CD14-positive monocyte (primary cell): ENCODE measurements at regions not wholly inside any gene's neighbourhood (a gene's known extent, or its start where the extent isn't known, plus 50 kb on each side); places are given as distances from the start of the nearest gene placed in this dataset.

Experiments
- DNase-seq, 3 donors: peaks; one replicate each; pipeline ENCODE4 v3.0.0-alpha.2; 2011 to 2022
- H2AFZ ChIP-seq: 2 replicates; pipeline ENCODE4 v1.6.0; 2012; ENCODE audit warnings: mild to moderate bottlenecking, low read depth, low read length, inconsistent platforms; ENCODE audit not compliant: insufficient read depth, poor library complexity, severe bottlenecking
- H3K27ac ChIP-seq, 2 donors: 1 replicate in 1 of 2; 2 replicates in 1 of 2; pipeline ENCODE4 v1.5.1; 2012 to 2013; ENCODE audit warnings: low read length in 2 of 2, control low read depth in 1 of 2, inconsistent platforms in 1 of 2, low read depth in 1 of 2, mild to moderate bottlenecking in 1 of 2
- H3K27me3 ChIP-seq, 2 donors: one replicate each; pipeline versions ENCODE4 v1.6.0 to v1.6.1; 2011 to 2013; ENCODE audit warnings: low read length in 2 of 2; ENCODE audit not compliant: control insufficient read depth in 2 of 2, insufficient read depth in 2 of 2
- H3K36me3 ChIP-seq, 2 donors: replicated peaks in 1 of 2; 1 replicate in 1 of 2; 2 replicates in 1 of 2; pipeline versions ENCODE4 v1.5.1 to v1.6.1; 2012 to 2013; ENCODE audit warnings: low read length in 2 of 2, control low read depth in 1 of 2, inconsistent platforms in 1 of 2, mild to moderate bottlenecking in 1 of 2; ENCODE audit not compliant: insufficient read depth in 2 of 2, control insufficient read depth in 1 of 2
- H3K4me1 ChIP-seq, 2 donors: 1 replicate in 1 of 2; 2 replicates in 1 of 2; pipeline versions ENCODE4 v1.5.1 to v1.6.1; 2012 to 2013; ENCODE audit warnings: low read length in 2 of 2, control low read depth in 1 of 2, inconsistent platforms in 1 of 2, mild to moderate bottlenecking in 1 of 2, moderate library complexity in 1 of 2; ENCODE audit not compliant: insufficient read depth in 2 of 2, control insufficient read depth in 1 of 2
- H3K4me2 ChIP-seq: replicated peaks from 2 replicates; pipeline ENCODE3; 2012; ENCODE audit warnings: low read length, moderate library complexity, mild to moderate bottlenecking; ENCODE audit not compliant: poor library complexity, severe bottlenecking; ENCODE audit errors: extremely low read depth
- H3K4me3 ChIP-seq, 3 experiments: fragments of 200-600 bp in 1 of 3; sonication (generic) in 1 of 3; replicated peaks in 1 of 3; 1 replicate in 2 of 3; 2 replicates in 1 of 3; pipeline ENCODE4 v1.5.1; 2011 to 2013; ENCODE audit warnings: low read length in 3 of 3, mild to moderate bottlenecking in 3 of 3, control low read depth in 2 of 3, low read depth in 2 of 3, inconsistent platforms in 1 of 3, moderate library complexity in 1 of 3
- H3K79me2 ChIP-seq: 2 replicates; pipeline ENCODE4 v1.6.0; 2012; ENCODE audit warnings: mild to moderate bottlenecking, control low read depth, inconsistent platforms, low read length, moderate library complexity; ENCODE audit not compliant: insufficient read depth
- H3K9ac ChIP-seq: 2 replicates; pipeline ENCODE4 v1.6.0; 2017; ENCODE audit warnings: low read length, mild to moderate bottlenecking; ENCODE audit not compliant: insufficient read depth, poor library complexity, severe bottlenecking
- H3K9me3 ChIP-seq, 2 donors: replicated peaks in 1 of 2; 1 replicate in 1 of 2; 2 replicates in 1 of 2; pipeline versions ENCODE4 v1.5.1 to v1.6.1; 2012 to 2013; ENCODE audit warnings: low read length in 2 of 2, control low read depth in 1 of 2; ENCODE audit not compliant: control insufficient read depth in 1 of 2, insufficient read depth in 1 of 2
- H4K20me1 ChIP-seq: 2 replicates; pipeline ENCODE4 v1.6.0; 2012; ENCODE audit warnings: mild to moderate bottlenecking, low read length, control low read depth, moderate library complexity; ENCODE audit not compliant: insufficient read depth
- H3K27ac Mint-ChIP-seq, 7 donors: one replicate each; pipeline ENCODE4 v1.8.0; 2020; ENCODE audit warnings: mild to moderate bottlenecking in 7 of 7, mixed read lengths in 7 of 7, moderate library complexity in 6 of 7, inconsistent platforms in 2 of 7
- H3K27me3 Mint-ChIP-seq, 3 donors: one replicate each; pipeline ENCODE4 v1.8.0; 2021 to 2022; ENCODE audit warnings: low read depth in 3 of 3, mild to moderate bottlenecking in 3 of 3, mixed read lengths in 3 of 3, moderate library complexity in 3 of 3, inconsistent platforms in 1 of 3
- H3K36me3 Mint-ChIP-seq, 2 donors: one replicate each; pipeline ENCODE4 v1.8.0; 2020; ENCODE audit warnings: mixed read lengths in 2 of 2, inconsistent platforms in 1 of 2, mild to moderate bottlenecking in 1 of 2
- H3K4me1 Mint-ChIP-seq: one replicate; pipeline ENCODE4 v1.8.0; 2020; ENCODE audit warnings: mild to moderate bottlenecking, mixed read lengths
- H3K4me3 Mint-ChIP-seq, 2 donors: one replicate each; pipeline ENCODE4 v1.8.0; 2020; ENCODE audit warnings: mild to moderate bottlenecking in 2 of 2, mixed read lengths in 2 of 2, moderate library complexity in 1 of 2
- H3K9me3 Mint-ChIP-seq, 7 donors: one replicate each; pipeline ENCODE4 v1.8.0; 2020 to 2022; ENCODE audit warnings: mixed read lengths in 7 of 7, mild to moderate bottlenecking in 6 of 7, moderate library complexity in 6 of 7, inconsistent platforms in 2 of 7
- CTCF ChIP-seq: fragments of 200-600 bp; IDR thresholded peaks from one replicate; pipeline ENCODE4 v1.8.0; 2022; ENCODE audit warnings: antibody characterized with exemption, mild to moderate bottlenecking
- WGBS: methylation state at CpG from one replicate; pipeline ENCODE4 v1.1.5; 2013; ENCODE audit warnings: missing lambda C conversion rate; ENCODE audit not compliant: insufficient coverage; 5-methylcytosine and 5-hydroxymethylcytosine counted together
- intact Hi-C, 2 donors: fragments of 100-400 bp; cut with micrococcal nuclease; formaldehyde crosslinking; loops; one replicate each; pipeline versions ENCODE4 v1.15.0 to v1.15.1; 2023

GRCh38 chr7:69129524-69129923, 468.8 kb upstream of the AUTS2 start:
- Mint-ChIP-seq H3K4me3 (no peak overlapping the region), H3K27ac (no peak overlapping the region), H3K4me1 (no peaks in the 10 kb centered on the region), H3K36me3 (no peaks in the 10 kb centered on the region), H3K27me3 (peaks cover 0 to 4% (median 4%) of the 10 kb centered on the region in 3 donors), H3K9me3 (peaks cover 0 to 5% (median 1%) of the 10 kb centered on the region in 7 donors)
- Histone ChIP-seq H3K4me2 (no peak overlapping the region), H3K36me3 (no peaks in the 10 kb centered on the region), H2AFZ (no peak overlapping the region), H3K9ac (no peak overlapping the region), H3K4me3 (no peak overlapping the region), H3K9me3 (no peaks in the 10 kb centered on the region), H3K27ac (no peak overlapping the region), H3K4me1 (no peaks in the 10 kb centered on the region), H3K27me3 (no peaks in the 10 kb centered on the region), H4K20me1 (no peaks in the 10 kb centered on the region), H3K79me2 (no peaks in the 10 kb centered on the region)
- TF ChIP-seq CTCF = no peak
- WGBS = 100% methylated on average over 1 of the region's 4 CpGs
- intact Hi-C loops = no loop called here
- no peak for DNase-seq

GRCh38 chr7:69129951-69130350, 468.3 kb upstream of the AUTS2 start:
- intact Hi-C loops = no loop called here
- H3K27ac ChIP-seq = no peak overlapping the region
- Mint-ChIP-seq H3K9me3 (peaks cover 0 to 5% (median 1%) of the 10 kb centered on the region in 7 donors), H3K27me3 (peaks cover 2 to 4% (median 4%) of the 10 kb centered on the region in 3 donors), H3K4me1 (no peaks in the 10 kb centered on the region), H3K27ac (no peak overlapping the region), H3K4me3 (no peak overlapping the region), H3K36me3 (no peaks in the 10 kb centered on the region)
- no peaks in the 10 kb centered on the region for H3K9me3 ChIP-seq
- H3K4me2 ChIP-seq = no peak overlapping the region
- no peak for DNase-seq
- H4K20me1 ChIP-seq = no peaks in the 10 kb centered on the region
- no peaks in the 10 kb centered on the region for H3K4me1 ChIP-seq
- H3K27me3 ChIP-seq = no peaks in the 10 kb centered on the region
- no CpG with 5 or more reads among the region's 7 CpGs for WGBS
- no peak overlapping the region for H3K9ac ChIP-seq
- H3K79me2 ChIP-seq = no peaks in the 10 kb centered on the region
- H2AFZ ChIP-seq = no peak overlapping the region
- TF ChIP-seq CTCF = no peak
- no peaks in the 10 kb centered on the region for H3K36me3 ChIP-seq
- no peak overlapping the region for H3K4me3 ChIP-seq
